ENCODE measurements at regions not wholly inside any gene's neighbourhood (a gene's known extent, or its start where the extent isn't known, plus 50 kb on each side); places are given as distances from the start of the nearest gene placed in this dataset.

GRCh38 chrX:68994891-68995255, 166.1 kb downstream of the EFNB1 start:
- TF ChIP-seq, protein P1, sequence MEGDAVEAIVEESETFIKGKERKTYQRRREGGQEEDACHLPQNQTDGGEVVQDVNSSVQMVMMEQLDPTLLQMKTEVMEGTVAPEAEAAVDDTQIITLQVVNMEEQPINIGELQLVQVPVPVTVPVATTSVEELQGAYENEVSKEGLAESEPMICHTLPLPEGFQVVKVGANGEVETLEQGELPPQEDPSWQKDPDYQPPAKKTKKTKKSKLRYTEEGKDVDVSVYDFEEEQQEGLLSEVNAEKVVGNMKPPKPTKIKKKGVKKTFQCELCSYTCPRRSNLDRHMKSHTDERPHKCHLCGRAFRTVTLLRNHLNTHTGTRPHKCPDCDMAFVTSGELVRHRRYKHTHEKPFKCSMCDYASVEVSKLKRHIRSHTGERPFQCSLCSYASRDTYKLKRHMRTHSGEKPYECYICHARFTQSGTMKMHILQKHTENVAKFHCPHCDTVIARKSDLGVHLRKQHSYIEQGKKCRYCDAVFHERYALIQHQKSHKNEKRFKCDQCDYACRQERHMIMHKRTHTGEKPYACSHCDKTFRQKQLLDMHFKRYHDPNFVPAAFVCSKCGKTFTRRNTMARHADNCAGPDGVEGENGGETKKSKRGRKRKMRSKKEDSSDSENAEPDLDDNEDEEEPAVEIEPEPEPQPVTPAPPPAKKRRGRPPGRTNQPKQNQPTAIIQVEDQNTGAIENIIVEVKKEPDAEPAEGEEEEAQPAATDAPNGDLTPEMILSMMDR (IDR thresholded peaks at IDR 0.05; ENCODE audit: borderline replicate concordance, extremely low read depth, insufficient read depth) = no peak
- Histone ChIP-seq H3K9ac (ENCODE audit: low read length in 3 of 3) (no peak overlapping the region), H3K27ac (ENCODE audit: low read depth in 2 of 2, low read length in 2 of 2) (no peak overlapping the region), H3K4me1 (ENCODE audit: control insufficient read depth in 2 of 3, insufficient read depth in 2 of 3, low read depth in 1 of 3, low read length in 3 of 3) (peaks cover 2 to 20% (median 8%) of the 10 kb centered on the region in 3 donors), H3K27me3 (ENCODE audit: control insufficient read depth, insufficient read depth, low read length) (no peaks in the 10 kb centered on the region), H3K9me3 (ENCODE audit: control insufficient read depth in 2 of 3, insufficient read depth in 1 of 3, low read length in 3 of 3) (no peaks in the 10 kb centered on the region), H3K36me3 (ENCODE audit: control insufficient read depth in 2 of 3, insufficient read depth in 3 of 3, low read length in 3 of 3) (no peaks in the 10 kb centered on the region), H3K4me3 (ENCODE audit: low read length in 3 of 3) (no peak overlapping the region)
- FAIRE-seq = no peak
- intact Hi-C loops (cut with DNase I) = no loop called here
- DNase-seq = no peak

GRCh38 chrX:68994135-68994890, 165.5 kb downstream of the EFNB1 start:
- Histone ChIP-seq H3K9me3 (ENCODE audit: control insufficient read depth in 2 of 3, insufficient read depth in 1 of 3, low read length in 3 of 3) (no peaks in the 10 kb centered on the region), H3K4me1 (ENCODE audit: control insufficient read depth in 2 of 3, insufficient read depth in 2 of 3, low read depth in 1 of 3, low read length in 3 of 3) (peaks cover 2 to 20% (median 8%) of the 10 kb centered on the region in 3 donors), H3K9ac (ENCODE audit: low read length in 3 of 3) (no peak overlapping the region), H3K27me3 (ENCODE audit: control insufficient read depth, insufficient read depth, low read length) (no peaks in the 10 kb centered on the region), H3K36me3 (ENCODE audit: control insufficient read depth in 2 of 3, insufficient read depth in 3 of 3, low read length in 3 of 3) (no peaks in the 10 kb centered on the region), H3K27ac (ENCODE audit: low read depth in 2 of 2, low read length in 2 of 2) (no peak overlapping the region), H3K4me3 (ENCODE audit: low read length in 3 of 3) (no peak overlapping the region)
- no peak for DNase-seq
- no peak for FAIRE-seq
- intact Hi-C loops (cut with DNase I) = no loop called here
- TF ChIP-seq, protein P1 (IDR thresholded peaks at IDR 0.05; ENCODE audit: borderline replicate concordance, extremely low read depth, insufficient read depth) = no peak

- no peak for FAIRE-seq
- Histone ChIP-seq H3K9ac (ENCODE audit: low read length in 3 of 3) (no peak overlapping the region), H3K27ac (ENCODE audit: low read depth in 2 of 2, low read length in 2 of 2) (no peak overlapping the region), H3K9me3 (ENCODE audit: control insufficient read depth in 2 of 3, insufficient read depth in 1 of 3, low read length in 3 of 3) (no peaks in the 10 kb centered on the region), H3K4me1 (ENCODE audit: control insufficient read depth in 2 of 3, insufficient read depth in 2 of 3, low read depth in 1 of 3, low read length in 3 of 3) (peaks cover 2 to 15% (median 8%) of the 10 kb centered on the region in 3 donors), H3K4me3 (ENCODE audit: low read length in 3 of 3) (no peak overlapping the region), H3K36me3 (ENCODE audit: control insufficient read depth in 2 of 3, insufficient read depth in 3 of 3, low read length in 3 of 3) (no peaks in the 10 kb centered on the region), H3K27me3 (ENCODE audit: control insufficient read depth, insufficient read depth, low read length) (no peaks in the 10 kb centered on the region)
- no peak for DNase-seq
- intact Hi-C loops (cut with DNase I) = no loop called here
- TF ChIP-seq, protein P1 (IDR thresholded peaks at IDR 0.05; ENCODE audit: borderline replicate concordance, extremely low read depth, insufficient read depth) = no peak
Measured at GRCh38 chrX:68992821-68993397, 164.1 kb downstream of the EFNB1 start.
